Nephron progenitor cell (in vitro differentiated cells): ENCODE measurements at regions not wholly inside any gene's neighbourhood (a gene's known extent, or its start where the extent isn't known, plus 50 kb on each side); places are given as distances from the start of the nearest gene placed in this dataset.

Experiments
- DNase-seq: peaks from one replicate; pipeline ENCODE4 v3.0.0; 2021
- H3K27ac Mint-ChIP-seq: 2 replicates; pipeline ENCODE4 v1.8.0; 2021; ENCODE audit warnings: mild to moderate bottlenecking, moderate library complexity, mixed read lengths
- H3K27me3 Mint-ChIP-seq: 2 replicates; pipeline ENCODE4 v1.8.0; 2021; ENCODE audit warnings: mild to moderate bottlenecking, low read depth, mixed read lengths; ENCODE audit not compliant: poor library complexity
- H3K36me3 Mint-ChIP-seq: 2 replicates; pipeline ENCODE4 v1.8.0; 2021; ENCODE audit warnings: low read depth, mixed read lengths
- H3K4me1 Mint-ChIP-seq: 2 replicates; pipeline ENCODE4 v1.8.0; 2021; ENCODE audit warnings: mixed read lengths
- H3K4me3 Mint-ChIP-seq: 2 replicates; pipeline ENCODE4 v1.8.0; 2021; ENCODE audit warnings: mild to moderate bottlenecking, moderate library complexity, mixed read lengths
- H3K9me3 Mint-ChIP-seq: 2 replicates; pipeline ENCODE4 v1.8.0; 2021; ENCODE audit warnings: mild to moderate bottlenecking, moderate library complexity, mixed read lengths
- CTCF ChIP-seq: fragments of 200-600 bp; sonication (generic); IDR thresholded peaks from 2 replicates; pipeline ENCODE4 v1.5.0; 2021; ENCODE audit warnings: antibody characterized with exemption

- H3K27ac Mint-ChIP-seq = peak overlapping the region; percentile 34
Measured at GRCh38 chrX:16451334-16451733, 198.6 kb upstream of the S100G start.

DNA sequence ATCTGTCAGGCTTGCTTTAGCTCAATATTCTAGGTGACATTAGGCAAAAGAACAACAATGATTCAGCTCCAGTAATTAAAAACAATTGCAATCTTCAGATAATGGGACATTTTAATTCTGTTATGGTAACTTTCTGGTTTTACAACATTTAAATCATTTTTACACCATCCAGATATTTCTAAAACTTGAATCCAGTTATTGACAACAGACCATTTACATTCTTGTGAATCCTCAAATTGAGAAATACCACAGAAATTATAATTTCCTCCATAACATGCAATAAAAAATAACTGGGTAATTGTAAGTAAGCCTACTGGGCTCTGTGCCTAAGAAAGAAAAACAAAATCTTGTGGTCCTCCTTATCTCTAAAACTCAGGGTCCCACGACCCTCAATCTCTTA, 195.0 kb upstream of the S100G start:
- DNase-seq = no peak
- Mint-ChIP-seq H3K27ac (peak overlapping the region; percentile 55), H3K4me1 (peaks cover 9% of the 10 kb centered on the region), H3K4me3 (no peak overlapping the region), H3K9me3 (no peaks in the 10 kb centered on the region), H3K36me3 (peaks cover 4% of the 10 kb centered on the region), H3K27me3 (peaks cover 4% of the 10 kb centered on the region)
- TF ChIP-seq CTCF = no peak

More at GRCh38 chrX:16451334-16451733, 198.6 kb upstream of the S100G start:
- Mint-ChIP-seq H3K36me3 (peaks cover 4% of the 10 kb centered on the region), H3K9me3 (no peaks in the 10 kb centered on the region), H3K27me3 (peaks cover 4% of the 10 kb centered on the region), H3K4me3 (no peak overlapping the region), H3K4me1 (peaks cover 6% of the 10 kb centered on the region)
- TF ChIP-seq CTCF = no peak
- DNase-seq = no peak

DNA sequence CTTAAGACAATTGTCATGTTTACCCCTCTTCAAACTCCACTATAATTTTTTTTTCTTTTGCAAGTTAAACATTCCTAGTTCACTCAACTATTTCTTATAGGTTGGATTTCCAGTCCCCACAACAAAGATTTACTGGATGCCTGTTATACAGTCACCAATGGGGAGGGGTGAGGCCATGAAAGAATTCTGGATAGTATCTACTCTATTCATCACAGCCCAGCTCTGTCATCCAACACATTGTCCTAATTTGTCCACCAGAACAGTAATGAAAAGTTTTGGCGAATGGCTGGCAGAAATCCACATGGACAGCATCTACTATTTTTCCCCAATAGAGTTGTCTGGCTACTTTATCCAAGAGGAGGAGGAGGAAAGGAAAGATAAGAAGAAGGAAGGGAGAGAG, 192.7 kb upstream of the S100G start:
- no peak for TF ChIP-seq CTCF
- Mint-ChIP-seq H3K36me3 (no peaks in the 10 kb centered on the region), H3K27me3 (peaks cover 1% of the 10 kb centered on the region), H3K4me1 (peaks cover 9% of the 10 kb centered on the region), H3K4me3 (no peak overlapping the region), H3K27ac (no peak overlapping the region), H3K9me3 (no peaks in the 10 kb centered on the region)
- DNase-seq = no peak

GRCh38 chrX:16458208-16458607, 191.8 kb upstream of the S100G start:
- no peak for DNase-seq
- H3K9me3 Mint-ChIP-seq = no peaks in the 10 kb centered on the region
- no peak for TF ChIP-seq CTCF
- no peaks in the 10 kb centered on the region for H3K36me3 Mint-ChIP-seq
- H3K4me3 Mint-ChIP-seq = no peak overlapping the region
- no peak overlapping the region for H3K27ac Mint-ChIP-seq
- no peaks in the 10 kb centered on the region for H3K27me3 Mint-ChIP-seq
- peaks cover 16% of the 10 kb centered on the region for H3K4me1 Mint-ChIP-seq

- peaks cover 24% of the 10 kb centered on the region for H3K4me1 Mint-ChIP-seq
- no peak for TF ChIP-seq CTCF
- H3K36me3 Mint-ChIP-seq = no peaks in the 10 kb centered on the region
- no peaks in the 10 kb centered on the region for H3K27me3 Mint-ChIP-seq
- DNase-seq = no peak
- peak overlapping the region; percentile 7 for H3K27ac Mint-ChIP-seq
- H3K9me3 Mint-ChIP-seq = no peaks in the 10 kb centered on the region
- no peak overlapping the region for H3K4me3 Mint-ChIP-seq
Measured at GRCh38 chrX:16459008-16459407, 190.9 kb upstream of the S100G start.

DNA sequence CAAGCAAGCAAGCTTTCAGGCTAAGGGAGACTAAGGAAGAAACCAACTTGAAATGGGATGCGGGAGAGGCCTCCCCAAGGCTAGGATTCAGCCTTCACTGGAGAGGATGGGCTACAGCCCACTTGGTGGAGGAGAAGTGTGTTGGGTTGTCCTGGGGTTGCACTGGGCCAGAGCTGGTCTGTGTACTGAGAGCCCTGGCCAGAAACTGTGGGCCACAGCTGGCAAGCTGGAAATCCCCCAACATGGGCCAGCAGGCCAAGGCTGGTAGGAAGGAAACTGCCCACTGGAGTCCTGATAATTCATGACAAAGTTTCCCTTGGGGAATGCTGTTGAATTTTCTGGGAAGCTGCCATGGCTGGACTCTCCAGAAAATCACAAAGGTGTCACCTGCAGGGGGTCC, 188.0 kb upstream of the S100G start:
- no peaks in the 10 kb centered on the region for H3K9me3 Mint-ChIP-seq
- H3K4me3 Mint-ChIP-seq = no peak overlapping the region
- H3K4me1 Mint-ChIP-seq = peaks cover 24% of the 10 kb centered on the region
- no peak overlapping the region for H3K27ac Mint-ChIP-seq
- H3K27me3 Mint-ChIP-seq = no peaks in the 10 kb centered on the region
- no peak for TF ChIP-seq CTCF
- no peaks in the 10 kb centered on the region for H3K36me3 Mint-ChIP-seq
- no peak for DNase-seq
